Suppressor macrophage (primary cell): ENCODE measurements at regions not wholly inside any gene's neighbourhood (a gene's known extent, or its start where the extent isn't known, plus 50 kb on each side); places are given as distances from the start of the nearest gene placed in this dataset.
"Not testable (repeated sequence)": the region's sequence is repeated elsewhere in the genome, so short reads cannot be mapped to it uniquely, and the experiment has no call there.

ENCODE experiments used
- DNase-seq, 4 experiments: peaks; one replicate each; pipeline ENCODE4 v3.0.0-alpha.2; 2020 to 2022

DNA sequence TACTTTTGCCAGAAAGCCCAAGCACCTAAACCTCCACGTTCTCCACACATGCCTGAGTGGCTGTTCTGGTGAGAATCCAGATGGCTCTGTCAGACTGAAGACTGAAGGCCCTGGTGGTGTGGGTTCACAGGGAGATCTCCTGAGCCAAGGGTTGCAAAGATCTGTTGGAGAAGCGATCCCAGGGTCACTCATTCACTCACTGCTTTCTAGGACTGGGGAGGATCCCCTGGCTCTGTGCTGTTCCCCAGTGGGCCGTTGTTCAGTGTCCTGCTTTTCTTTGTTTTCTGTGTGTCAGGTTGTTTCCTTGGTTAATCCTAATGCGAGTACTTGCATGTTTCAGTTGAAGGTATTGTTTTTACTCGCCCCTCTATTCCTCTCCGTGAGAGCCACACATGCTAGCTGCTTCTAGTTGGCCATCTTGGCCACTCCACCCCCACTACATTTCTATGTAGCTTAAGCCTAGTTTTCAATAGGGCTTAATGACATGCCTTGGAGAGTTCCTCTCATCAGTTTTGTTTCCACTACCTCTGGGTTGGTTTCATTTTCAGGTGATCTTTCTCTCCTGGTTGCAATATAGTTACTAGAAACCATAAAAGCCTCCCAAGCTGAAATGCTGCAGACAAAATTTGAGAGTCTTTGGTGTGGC lies 144.5 kb upstream of the SLC38A2 start:
- no peak for DNase-seq

DNA sequence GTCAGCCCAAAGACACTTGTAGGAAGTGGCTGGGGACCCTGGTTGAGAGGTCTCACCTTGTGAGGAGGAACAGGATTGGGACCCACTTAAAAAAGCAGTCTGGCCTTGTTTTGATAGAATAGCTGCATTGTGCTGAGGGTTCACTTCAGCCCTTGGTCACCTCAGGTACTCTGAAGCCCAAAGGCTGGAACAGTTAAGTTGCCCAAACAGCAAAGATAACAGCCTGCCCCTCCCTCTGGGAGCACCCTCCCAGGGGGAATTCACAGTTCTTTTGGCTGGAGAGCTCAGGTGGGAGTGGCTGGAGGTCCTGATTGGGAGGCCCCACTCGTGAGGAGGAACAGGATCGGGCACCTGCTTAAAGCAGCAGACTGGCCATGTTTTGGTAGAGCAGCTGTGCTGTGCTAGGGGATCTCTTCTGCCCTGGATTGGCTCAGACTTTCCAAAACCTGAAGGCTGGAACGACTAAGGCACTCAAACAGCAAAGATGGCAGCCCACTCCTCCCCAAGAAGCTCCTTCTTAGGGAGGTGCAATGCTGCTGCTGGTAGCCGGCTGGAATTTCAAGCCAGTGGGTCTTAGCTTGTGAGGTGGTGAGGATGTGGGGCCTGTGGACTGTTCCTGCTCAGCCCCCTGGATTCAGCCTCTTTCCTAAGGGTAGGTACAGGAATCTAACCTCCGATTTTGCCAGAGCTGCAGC lies 143.8 kb upstream of the SLC38A2 start:
- DNase-seq = no peak

DNA sequence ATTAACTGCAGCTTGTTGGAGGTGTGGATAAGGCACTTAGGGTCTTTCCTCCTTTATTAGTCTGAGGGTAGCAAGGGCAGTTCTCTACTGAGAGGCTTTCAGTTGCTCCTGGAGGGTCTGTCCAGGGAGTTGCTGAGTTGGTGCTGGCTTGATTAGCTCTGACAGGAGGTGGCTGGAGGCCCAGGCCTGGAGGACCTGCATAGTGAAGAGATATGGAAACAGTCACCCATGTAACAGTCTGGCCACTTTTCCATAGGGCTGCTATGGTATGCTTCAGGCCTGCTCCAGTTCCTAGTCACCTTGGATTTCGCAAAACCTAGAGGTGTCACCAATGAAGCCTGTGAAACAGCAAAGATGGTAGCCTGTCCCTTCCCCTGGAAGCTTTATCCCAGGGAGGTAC lies 143.3 kb upstream of the SLC38A2 start:
- no peak for DNase-seq

DNA sequence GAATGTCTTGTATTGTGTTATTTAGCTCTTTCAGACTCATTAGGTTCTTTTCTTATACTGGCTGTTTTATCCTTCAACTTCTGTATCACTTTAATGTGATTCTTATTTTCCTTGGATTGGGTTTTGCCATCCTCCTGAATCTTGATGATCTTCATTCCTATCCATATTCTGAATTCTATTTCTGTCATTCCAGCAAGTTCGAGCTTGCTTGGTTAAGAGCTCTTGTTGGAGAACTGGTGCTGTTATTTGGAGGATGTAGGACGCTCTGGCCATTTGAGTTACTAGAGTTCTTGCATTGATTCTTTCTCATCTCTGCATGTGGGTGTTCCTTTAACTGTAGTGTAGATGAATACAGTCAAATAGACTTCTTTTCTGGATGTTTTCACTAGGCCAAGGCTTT lies 142.3 kb upstream of the SLC38A2 start:
- DNase-seq = no peak

DNA sequence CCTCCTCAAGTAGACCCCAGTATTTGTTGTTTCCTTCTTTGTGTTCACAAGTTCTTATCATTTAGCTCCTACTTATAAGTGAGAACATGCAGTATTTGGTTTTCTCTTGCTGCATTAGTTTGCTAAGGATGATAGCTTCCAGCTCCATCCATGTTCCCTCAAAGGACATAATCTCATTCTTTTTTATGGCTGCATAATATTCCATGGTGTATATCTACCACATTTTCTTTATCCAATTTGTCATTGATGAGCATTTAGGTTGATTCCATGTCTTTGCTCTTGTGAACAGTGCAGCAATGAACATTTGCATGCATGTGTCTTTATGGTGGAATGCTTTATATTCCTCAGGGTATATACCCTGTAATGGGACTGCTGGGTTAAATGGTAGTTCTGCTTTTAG lies 137.7 kb upstream of the SLC38A2 start:
- DNase-seq = not testable (repeated sequence)

DNA sequence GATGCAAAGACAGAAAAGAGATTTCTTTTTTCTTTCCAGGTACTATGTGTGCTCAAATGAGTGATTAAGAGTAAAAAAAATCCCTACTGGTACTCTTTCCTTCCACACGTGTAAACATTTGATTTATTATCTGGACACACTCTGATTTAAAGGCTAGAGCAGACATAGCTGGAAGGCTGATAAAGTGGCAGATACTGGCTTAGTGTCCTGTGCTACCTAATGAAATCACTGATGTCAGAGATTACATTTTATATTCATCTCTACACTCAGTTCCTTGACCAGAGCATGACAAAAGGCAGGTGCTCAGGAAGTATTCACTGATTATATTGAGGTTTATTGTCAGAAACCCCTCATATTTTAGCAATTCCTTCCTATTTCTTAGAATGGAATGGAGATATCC lies 136.6 kb upstream of the SLC38A2 start:
- DNase-seq = no peak

DNA sequence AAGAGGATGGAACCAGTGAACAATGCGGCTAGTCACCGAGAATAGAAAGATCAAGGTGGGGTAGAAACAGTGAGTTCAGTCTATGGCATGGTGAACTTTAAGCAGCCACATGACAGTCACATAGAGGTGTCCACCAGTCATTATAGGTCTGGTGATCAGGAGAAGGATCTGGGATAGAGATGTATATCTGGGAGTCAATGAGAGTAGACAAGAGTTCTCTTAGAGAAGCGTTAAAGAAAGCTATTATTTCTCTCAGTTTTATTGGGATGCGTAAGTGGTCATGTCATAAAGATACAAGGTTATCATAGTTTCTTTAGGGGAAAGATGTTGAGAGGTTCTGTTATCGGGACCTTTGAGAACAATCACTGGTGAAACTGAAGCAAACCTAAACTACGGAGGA lies 136.1 kb upstream of the SLC38A2 start:
- no peak for DNase-seq

DNA sequence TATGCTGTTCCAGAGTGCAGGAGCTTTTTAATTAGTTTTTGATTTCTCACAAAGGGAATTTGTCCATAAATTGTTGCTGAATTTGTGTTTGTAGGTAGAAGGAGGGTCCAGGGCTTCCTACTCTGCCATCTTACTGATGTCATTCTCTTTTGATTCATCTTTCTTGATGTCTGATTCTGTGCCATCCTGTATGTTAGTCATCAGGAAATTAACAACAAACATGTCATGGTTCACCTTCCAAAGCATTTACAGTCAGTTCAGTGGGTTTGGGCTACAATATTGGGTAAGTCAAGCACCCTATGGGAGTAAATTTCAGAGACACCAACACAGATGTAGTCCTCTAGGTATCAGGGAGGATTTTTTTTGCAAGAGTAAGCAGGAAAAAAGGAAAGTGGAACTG lies 135.2 kb upstream of the SLC38A2 start:
- DNase-seq = no peak

DNA sequence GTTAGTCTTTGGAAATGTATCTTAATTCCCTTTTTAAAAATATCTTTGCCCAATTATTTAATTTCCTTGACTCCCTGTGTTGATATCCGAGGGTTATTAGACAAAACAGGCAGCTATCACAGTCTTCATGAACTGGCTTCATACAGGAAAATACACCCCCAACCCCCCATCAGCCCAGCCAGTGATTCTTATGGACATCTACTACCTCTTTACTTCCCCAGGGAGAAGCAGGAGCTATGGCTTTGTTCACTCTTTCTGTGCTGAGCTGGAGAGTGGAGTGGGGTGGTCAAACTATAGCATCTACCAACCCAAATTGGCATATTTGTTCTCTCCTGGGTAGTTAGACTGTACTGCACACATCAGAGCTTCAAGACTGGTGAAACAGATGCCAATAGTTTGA lies 134.4 kb upstream of the SLC38A2 start:
- no peak for DNase-seq

DNA sequence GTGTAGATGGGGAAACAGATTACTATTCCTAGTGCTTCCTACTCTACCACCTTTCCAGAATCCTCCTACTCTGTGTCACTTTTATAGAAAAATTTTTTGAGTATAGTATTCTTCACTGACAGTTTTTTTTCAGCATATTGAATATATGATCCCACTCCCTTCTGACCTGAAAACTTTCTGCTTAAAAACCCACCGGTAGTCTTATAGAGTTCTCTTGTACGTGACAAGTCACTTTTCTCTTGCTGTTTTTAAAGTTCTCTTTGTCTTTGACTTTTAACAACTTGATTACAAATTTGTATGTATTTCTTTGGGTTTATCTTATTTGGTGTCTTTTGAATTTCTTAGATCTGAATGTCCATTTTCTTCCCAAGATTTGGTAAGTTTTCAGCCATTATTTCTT lies 133.6 kb upstream of the SLC38A2 start:
- DNase-seq = no peak

DNA sequence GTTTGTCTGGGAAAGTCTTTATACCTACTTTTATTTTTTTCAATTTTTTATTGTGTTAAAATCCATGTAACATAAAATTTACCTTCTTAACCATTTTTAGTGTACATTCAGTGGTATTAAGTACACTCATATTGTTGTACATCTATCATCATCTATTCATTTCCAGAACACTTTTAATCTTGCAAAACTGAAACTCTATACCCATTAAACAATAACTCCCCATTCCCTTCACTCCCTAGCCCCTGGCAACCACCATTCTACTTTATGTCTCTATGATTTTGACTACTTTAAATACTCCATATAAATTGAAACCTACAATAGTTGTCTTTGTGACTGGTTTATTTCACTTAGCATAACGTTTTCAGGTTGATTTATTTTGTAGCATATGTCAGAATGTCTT lies 131.9 kb upstream of the SLC38A2 start:
- no peak for DNase-seq

DNA sequence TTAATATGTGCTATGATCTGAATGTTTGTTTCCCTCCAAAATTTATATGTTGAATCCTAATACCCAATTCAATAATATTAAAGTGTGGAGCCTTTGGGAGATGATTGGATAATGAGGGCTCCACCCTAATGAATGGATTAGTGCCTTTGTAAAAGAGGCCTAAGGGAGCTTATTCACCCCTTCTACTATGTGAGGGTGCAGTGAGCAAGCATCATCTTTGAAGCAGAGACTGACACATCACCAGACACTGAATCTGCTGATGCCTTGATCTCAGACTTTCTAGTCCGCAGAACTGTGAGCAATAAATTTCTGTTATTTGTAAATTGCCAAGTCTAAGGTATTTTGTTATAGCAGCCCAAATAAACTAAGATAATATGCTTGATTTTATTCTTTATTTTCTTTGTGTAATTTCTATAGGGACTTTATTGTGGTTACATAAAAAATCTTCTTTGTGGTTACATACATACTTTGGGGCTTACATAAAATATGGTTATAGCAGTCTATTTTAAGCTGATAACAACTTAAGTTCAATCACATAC lies 131.1 kb upstream of the SLC38A2 start:
- no peak for DNase-seq

DNA sequence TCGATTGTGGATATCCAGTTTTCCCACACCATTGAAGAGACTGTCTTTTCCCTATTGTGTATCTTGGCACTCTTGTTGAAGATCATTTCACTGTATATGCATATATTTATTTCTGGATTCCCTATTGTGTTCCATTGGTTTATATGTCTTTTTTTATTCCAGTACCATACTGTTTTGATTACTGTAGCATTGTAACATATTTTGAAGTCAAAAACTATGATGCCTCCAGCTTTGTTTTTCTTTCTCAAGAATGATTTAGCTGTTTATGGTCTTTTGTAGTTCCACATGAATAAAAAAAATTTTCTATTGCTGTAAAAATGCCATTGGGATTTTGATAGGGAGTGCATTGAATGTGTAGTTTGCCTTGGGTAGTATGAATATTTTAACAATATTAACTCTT lies 128.1 kb upstream of the SLC38A2 start:
- no peak for DNase-seq

DNA sequence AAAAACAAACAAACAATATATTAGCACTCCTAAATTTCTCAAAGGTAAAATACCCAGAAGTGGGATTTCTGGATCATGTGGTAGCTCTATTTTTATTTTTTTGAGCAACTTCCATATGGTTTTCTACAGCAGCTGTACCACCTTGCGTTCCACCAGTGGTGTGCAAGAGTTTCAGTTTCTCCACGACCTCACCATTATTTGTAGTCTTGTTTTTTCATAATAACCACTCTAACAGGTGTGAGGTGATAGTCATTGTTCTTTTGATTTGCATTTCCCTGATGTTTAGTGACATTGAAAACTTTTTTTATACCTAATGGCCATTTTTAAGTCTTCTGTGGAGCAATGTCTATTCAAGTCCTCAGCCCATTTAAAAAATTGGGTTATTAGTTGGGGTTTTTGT lies 127.3 kb upstream of the SLC38A2 start:
- DNase-seq = no peak

DNA sequence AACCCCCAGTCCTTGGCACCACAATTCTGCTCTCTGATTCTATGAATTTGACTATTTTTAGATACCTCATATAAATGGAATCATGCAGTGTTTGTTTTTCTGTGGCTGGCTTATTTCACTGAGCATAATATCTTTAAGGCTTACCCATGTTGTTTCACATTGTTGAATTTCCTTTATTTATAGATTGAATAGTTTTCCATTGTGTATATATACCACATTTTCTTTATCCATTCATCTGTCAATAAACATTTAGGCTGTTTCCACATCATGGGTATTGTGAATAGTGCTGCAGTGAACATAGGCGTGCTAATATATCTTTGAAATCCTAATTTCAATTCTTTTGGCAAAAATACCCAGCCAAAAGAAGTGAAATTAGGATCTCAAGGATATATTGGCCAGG lies 126.7 kb upstream of the SLC38A2 start:
- DNase-seq = no peak

DNA sequence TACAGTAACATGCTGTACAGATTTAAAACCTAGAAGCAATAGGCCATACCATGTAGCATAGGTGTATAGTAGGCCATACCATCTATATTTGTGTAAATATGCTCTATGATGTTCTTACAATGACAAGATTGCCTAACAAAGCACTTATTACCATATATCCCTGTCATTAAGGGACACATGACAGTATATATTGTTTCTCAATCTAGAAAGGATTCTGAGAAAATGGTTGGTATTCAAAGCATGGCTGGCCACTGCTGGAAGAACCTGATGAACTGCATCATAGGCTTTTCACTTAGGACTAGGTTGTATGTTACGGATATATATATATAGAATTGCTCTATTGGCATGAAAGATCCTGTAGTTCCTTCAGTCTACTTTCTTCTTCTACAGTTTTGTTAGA lies 125.2 kb upstream of the SLC38A2 start:
- DNase-seq = no peak

DNA sequence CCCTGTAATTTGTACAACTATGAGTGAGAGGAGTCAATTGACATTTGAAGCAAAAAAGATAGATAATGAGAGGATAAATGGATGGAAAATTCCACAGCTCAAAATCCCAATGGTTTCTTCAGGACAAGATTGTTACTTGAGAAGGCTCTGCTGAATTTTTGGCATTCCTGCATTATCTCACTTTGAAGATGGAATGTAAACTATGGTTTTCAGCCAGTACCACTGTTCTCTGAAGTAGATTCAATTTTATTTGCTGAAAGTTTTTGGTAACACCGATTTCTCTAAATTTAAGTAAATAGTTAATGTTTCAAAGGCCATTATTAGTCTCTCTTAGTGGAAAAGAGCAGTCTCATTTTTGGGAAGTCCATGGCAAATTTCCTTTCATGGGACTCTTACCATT lies 121.9 kb upstream of the SLC38A2 start:
- no peak for DNase-seq

DNA sequence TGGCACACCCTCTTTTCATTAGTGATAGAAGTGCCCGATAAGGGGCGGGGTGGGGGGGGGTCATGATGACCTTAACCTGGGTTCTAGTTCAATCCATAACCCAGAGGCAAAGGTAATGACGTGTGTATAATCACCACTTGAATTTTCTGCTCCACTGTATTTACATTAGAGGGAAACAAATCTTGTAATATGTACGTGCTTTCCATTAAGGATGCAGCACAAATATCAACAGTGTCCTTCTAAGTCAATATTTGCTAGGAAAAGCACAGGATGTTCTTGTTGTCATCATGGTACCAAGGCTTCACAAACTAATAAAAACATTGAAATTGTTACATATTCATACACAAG lies 121.2 kb upstream of the SLC38A2 start:
- DNase-seq = no peak

DNA sequence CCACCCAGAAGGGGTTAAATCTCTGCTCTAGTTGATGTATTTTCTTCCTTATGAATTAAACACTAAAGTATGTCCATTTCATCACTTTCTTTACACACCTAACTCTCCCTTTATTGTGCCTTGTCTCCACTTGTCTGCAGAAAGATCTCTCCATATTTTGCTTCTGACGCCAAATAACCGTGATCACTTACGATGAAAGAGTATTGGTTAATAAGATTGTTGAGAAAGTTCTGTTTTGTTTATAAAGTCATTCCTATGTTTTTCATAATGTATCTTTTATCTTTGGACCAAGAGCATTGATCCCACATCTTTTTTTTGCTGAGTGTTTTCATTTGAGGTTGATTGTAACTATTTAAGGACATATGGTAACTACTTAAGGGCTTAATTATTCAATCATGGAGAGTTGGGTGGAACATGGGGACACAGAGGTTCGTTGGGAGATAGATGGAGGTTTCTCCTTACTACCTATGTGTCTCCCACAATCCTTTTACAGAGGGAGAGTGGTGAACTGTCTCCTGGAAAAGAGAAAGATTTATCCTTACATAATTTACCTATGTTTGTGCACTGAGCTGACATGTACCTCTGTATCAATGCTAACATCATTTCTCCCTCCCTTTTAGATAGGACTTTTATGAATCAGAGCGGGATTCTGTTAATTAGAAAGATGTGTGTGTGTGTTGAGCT lies 120.7 kb upstream of the SLC38A2 start:
- no peak for DNase-seq

DNA sequence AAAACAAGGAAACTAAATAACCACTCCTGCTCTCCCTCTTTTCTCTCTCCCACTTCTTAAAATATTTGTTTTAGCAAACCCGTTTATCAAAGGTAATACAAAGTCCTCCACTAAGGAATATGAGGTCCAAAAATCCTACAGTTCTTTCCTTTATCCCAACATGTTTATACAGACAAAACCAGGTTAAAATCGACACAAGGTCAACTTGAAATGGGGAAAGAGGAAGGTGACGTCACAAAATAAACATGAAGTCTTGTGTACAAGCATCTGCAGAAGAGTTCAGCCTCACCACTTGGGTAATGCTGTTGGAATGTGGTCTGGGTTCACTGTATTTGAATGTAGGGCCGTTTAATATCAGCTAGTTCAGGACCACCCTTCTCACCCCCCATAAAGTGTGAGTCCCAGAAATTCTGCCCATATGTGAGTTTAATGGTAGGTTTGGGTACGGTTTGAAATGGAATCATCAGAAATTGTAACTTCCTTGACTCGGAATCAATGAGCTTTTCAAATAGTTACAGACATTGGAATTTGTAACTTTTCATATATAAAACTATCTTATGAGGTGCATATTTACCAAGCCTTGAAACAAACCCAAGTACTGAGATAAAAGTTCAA lies 120.0 kb upstream of the SLC38A2 start:
- no peak for DNase-seq

DNA sequence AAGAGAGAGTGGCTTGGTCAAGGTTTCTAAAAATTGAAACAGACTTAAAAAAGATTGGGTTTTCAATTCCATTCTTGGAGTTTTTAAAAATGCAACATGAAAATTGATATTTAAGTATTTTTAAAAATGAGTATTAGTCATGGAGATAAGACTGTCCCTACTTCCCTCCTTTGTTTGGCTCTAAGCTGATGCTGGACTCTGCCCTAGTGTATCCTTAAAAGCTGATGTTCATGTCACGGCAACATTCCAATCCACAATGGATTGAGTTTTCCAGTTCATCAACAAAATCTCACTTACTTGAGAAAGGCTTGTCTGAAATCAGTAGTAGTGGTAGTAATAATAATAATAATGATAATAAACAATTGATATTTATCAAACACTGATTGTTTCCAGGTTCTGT lies 119.0 kb upstream of the SLC38A2 start:
- no peak for DNase-seq

DNA sequence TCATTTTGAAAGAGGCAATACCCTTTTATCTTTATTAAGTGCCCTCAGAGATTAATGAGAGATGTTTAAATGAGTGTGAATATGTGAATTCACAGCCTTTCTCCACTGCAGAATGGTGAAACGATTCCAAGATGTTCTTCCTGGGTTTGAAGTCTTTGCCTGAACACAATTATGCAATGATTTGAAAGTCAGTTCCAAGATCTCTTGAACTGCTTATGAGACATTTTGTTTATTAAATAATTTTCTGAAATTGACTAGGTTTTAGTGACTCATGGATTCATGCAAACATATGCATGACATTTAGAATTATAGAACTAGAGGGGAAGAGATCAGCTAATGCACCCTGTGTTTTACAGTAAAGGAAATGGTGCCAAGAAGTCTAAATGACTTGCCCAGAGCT lies 118.1 kb upstream of the SLC38A2 start:
- DNase-seq = no peak

DNA sequence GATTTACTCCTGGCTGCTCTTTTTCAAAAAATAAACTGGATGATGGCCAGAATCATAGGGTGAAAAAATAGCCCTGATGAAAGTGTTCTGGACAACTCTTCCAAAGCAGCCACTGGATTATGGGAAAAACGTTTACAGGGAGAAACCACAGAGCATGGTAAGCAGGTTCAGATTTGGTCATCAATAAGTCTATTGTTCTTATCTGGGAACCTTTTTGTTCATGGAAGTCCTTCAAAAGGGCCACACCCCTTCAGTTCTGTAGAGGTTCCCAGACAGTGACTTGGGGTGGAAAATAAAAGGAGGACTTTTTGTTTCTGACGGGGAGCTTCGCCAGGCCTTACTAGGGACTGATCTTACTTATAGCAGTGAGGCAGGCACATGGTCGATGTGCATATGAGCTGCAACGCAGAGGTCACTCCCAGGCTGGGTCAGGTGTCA lies 117.4 kb upstream of the SLC38A2 start:
- DNase-seq = no peak
